Activated CD4-positive, alpha-beta T cell treated with anti-CD3 and anti-CD28 coated beads, Interleukin-2, amount 10 ng/mL, durations not matched to agents 24 days and 14 days (primary cell): ENCODE measurements at regions not wholly inside any gene's neighbourhood (a gene's known extent, or its start where the extent isn't known, plus 50 kb on each side); places are given as distances from the start of the nearest gene placed in this dataset.
"Not testable (repeated sequence)": the region's sequence is repeated elsewhere in the genome, so short reads cannot be mapped to it uniquely, and the experiment has no call there.

Experiments used
- DNase-seq: peaks from one replicate; pipeline ENCODE4 v3.0.0; 2022
- H3K27ac Mint-ChIP-seq: one replicate; pipeline ENCODE4 v1.8.0; 2022; ENCODE audit warnings: mild to moderate bottlenecking, mixed read lengths
- H3K27me3 Mint-ChIP-seq: one replicate; pipeline ENCODE4 v1.8.0; 2022; ENCODE audit warnings: mixed read lengths
- H3K36me3 Mint-ChIP-seq: one replicate; pipeline ENCODE4 v1.8.0; 2022; ENCODE audit warnings: low read depth, mild to moderate bottlenecking, mixed read lengths
- H3K4me1 Mint-ChIP-seq: one replicate; pipeline ENCODE4 v1.8.0; 2021; ENCODE audit warnings: mixed read lengths
- H3K4me3 Mint-ChIP-seq: one replicate; pipeline ENCODE4 v1.8.0; 2022; ENCODE audit warnings: mild to moderate bottlenecking, moderate library complexity, mixed read lengths
- H3K9me3 Mint-ChIP-seq: one replicate; pipeline ENCODE4 v1.8.0; 2021; ENCODE audit warnings: mixed read lengths
- intact Hi-C: fragments of 100-400 bp; cut with micrococcal nuclease; formaldehyde crosslinking; loops from one replicate; pipeline ENCODE4 v1.15.1; 2023

DNA sequence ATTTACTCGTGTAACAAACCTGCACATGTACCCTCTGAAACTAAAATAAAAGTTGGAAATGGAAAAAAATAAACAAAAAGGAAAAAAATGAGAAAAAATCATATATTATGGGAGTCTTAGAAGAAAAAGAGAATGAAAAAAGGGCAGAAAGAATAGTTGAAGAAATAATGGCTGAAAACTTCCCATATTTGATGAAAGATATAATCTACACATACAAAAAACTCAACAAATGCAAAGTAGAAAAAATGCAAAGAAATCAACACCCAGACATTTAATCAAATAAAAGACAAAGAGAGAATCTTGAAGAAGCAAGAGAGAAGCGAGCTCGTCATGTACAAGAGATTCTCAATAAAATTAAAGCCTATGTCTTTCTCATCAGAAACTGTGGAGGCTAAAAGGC, 73.8 kb downstream of the SLC25A46 start:
- DNase-seq = no peak
- H3K36me3 Mint-ChIP-seq = no peaks in the 10 kb centered on the region
- no peaks in the 10 kb centered on the region for H3K27me3 Mint-ChIP-seq
- no peak overlapping the region for H3K4me3 Mint-ChIP-seq
- peaks cover 4% of the 10 kb centered on the region for H3K9me3 Mint-ChIP-seq
- H3K4me1 Mint-ChIP-seq = no peaks in the 10 kb centered on the region
- H3K27ac Mint-ChIP-seq = no peak overlapping the region
- intact Hi-C loops = no loop called here

DNA sequence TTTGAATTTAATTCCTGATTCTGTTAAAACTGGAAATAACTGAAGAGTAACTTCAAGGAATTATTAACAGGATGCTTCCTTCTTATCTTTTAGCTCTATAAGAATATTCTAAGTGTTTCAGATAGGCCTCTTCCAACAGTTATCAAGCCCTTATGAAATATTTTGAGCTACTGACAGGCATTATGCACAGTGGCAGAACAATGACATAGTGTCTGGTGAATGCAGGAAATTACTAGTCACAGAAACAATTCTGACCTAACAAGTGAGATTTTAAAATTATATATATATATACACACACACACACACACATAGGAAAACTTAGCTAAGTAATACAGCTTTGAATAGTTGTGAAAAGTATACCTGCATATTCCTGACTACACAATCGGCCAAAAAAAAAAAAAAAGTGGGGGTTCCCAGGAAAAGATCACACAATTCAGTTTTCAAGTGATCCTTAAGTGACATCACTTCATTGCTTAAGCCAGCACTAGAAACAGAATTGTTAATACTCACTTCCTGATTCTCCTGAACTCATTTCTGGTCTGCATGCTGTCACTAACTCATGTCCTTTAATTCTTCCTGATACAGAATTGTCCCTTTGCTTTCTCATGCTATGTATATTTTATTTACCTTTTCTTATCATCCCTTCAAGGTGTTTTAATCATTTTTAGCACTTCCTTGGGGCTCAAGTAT, 77.3 kb downstream of the SLC25A46 start:
- H3K27me3 Mint-ChIP-seq = no peaks in the 10 kb centered on the region
- no peak for DNase-seq
- no peak overlapping the region for H3K27ac Mint-ChIP-seq
- H3K4me3 Mint-ChIP-seq = no peak overlapping the region
- H3K4me1 Mint-ChIP-seq = no peaks in the 10 kb centered on the region
- H3K9me3 Mint-ChIP-seq = peaks cover 4% of the 10 kb centered on the region
- H3K36me3 Mint-ChIP-seq = no peaks in the 10 kb centered on the region
- intact Hi-C loops = no loop called here

DNA sequence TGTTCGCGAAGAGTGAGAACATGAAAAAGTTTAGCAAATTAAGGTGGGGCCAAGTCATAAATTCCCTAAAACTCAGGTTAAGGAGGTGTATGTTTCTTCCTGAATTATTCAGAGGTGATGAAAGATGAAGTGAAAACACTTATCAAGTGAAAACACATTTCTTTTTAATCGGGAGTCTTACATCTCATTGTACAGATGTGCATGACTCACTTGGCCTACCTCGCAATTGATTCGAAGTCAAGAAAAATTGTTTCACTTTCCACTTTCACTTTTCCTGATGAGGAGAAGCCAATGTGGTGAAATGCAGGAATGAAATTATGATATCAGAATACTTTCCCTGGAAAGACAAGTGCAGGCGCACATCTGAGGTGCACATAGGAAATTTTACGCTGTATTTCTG, 78.7 kb downstream of the SLC25A46 start:
- no peak for DNase-seq
- Mint-ChIP-seq H3K27ac (no peak overlapping the region), H3K27me3 (no peaks in the 10 kb centered on the region), H3K4me1 (no peaks in the 10 kb centered on the region), H3K4me3 (no peak overlapping the region), H3K36me3 (no peaks in the 10 kb centered on the region), H3K9me3 (peaks cover under 1% of the 10 kb centered on the region)
- intact Hi-C loops = no loop called here

DNA sequence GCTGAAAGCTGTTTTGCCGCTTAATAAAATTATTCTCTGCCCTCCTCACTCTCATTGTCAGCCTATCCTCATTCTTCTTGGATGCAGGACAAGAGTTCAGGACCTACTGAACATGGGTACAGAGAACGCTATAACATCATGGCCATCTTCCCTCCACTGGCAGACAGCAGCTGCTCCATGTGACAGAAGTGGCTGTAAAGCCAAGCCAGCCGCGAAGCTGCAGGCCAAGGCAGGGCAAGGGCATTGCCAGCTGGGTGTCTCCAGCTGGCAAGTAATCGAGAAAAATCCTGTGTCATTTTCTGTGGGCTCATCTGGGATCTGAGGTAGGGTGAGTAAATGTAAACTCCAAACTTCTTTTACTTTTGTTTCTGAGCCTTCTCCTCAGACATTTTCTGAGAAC, 84.8 kb downstream of the SLC25A46 start:
- H3K27me3 Mint-ChIP-seq = no peaks in the 10 kb centered on the region
- peaks cover 11% of the 10 kb centered on the region for H3K9me3 Mint-ChIP-seq
- H3K4me3 Mint-ChIP-seq = no peak overlapping the region
- DNase-seq = no peak
- H3K27ac Mint-ChIP-seq = no peak overlapping the region
- intact Hi-C loops = no loop called here
- no peaks in the 10 kb centered on the region for H3K4me1 Mint-ChIP-seq
- H3K36me3 Mint-ChIP-seq = no peaks in the 10 kb centered on the region

DNA sequence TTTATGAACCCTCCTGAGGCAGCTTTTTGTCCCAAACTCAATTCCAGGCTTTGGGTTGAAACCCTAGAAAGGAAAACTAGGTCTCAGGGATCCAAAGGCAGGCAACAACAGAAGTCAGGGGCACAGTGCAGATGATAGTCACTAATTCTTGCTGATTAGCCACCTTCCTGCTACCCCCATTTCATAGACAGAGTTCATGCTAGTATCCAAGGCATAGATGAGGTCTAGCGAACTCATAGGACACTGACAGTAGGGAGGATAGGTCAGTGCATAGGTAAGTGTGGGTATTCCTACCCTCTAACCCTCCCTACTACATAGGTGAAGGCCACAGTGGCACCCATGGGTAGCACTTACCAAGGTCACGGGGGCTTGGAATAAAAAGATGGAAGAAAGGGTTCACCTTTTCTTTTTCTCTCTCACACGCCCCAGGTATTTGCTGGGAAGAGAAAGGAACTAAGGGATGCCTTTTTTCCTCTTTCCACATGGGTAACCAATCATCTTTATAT, 86.2 kb downstream of the SLC25A46 start:
- no peak for DNase-seq
- H3K36me3 Mint-ChIP-seq = no peaks in the 10 kb centered on the region
- H3K9me3 Mint-ChIP-seq = peaks cover 11% of the 10 kb centered on the region
- no peaks in the 10 kb centered on the region for H3K4me1 Mint-ChIP-seq
- H3K27me3 Mint-ChIP-seq = no peaks in the 10 kb centered on the region
- H3K4me3 Mint-ChIP-seq = no peak overlapping the region
- H3K27ac Mint-ChIP-seq = no peak overlapping the region
- intact Hi-C loops = no loop called here

DNA sequence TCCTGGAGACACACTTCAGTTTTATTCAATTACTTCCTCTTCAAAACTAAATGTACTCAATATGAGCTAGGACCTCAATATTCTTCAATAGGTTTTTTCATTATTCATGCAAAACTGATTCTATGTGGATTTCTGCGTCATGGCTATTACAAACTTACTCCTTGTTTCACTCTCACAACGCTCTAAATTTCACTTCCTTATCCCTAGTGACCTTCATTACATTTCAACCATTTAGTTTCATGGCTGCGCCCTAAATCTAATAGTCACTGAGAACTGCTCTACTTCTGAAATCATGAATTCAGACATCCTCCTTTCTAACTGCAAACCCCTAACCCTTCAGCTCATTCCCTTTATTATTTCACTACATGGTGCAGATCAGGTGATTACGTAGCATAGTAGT, 93.9 kb downstream of the SLC25A46 start:
- DNase-seq = no peak
- intact Hi-C loops = no loop called here
- Mint-ChIP-seq H3K27ac (no peak overlapping the region), H3K36me3 (no peaks in the 10 kb centered on the region), H3K9me3 (peaks cover 12% of the 10 kb centered on the region), H3K4me3 (no peak overlapping the region), H3K4me1 (peaks cover 2% of the 10 kb centered on the region), H3K27me3 (no peaks in the 10 kb centered on the region)

DNA sequence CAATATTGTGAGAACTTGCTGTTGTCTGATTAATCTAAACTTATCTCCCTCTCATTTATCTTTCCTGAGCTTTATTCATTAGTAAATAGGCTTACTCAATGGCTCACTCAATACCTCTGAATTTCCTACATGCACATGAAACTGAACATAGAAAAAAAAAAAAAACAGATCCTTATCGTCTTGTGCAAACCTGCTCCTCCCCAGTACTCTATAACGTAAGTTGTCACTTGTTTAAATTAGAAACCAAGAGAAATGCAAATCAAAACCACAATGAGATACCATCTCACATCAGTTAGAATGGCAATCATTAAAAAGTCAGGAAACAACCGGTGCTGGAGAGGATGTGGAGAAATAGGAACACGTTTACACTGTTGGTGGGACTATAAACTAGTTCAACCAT, 96.1 kb downstream of the SLC25A46 start:
- intact Hi-C loops, H3K9me3 Mint-ChIP-seq, H3K27ac Mint-ChIP-seq, H3K27me3 Mint-ChIP-seq, H3K36me3 Mint-ChIP-seq, H3K4me1 Mint-ChIP-seq, DNase-seq, H3K4me3 Mint-ChIP-seq: not testable (repeated sequence)

DNA sequence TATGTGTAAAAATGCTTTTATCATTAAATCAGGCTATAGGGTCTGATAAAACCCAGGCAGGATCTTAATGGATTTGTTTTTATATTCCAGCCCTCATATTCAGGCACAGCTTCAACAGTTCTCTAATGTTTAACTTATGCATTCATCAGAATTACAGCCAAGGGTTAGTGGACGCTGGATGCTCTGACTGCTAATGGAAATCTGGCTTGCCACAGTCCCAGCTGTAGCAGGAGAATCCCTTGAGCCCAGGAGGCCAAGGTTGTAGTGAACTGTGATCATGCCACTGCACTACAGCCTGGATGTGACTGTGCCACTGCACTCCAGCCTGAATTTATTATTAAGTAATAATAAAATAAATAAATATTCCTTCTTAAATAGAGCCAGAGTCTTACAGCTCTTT, 98.0 kb downstream of the SLC25A46 start:
- intact Hi-C loops = no loop called here
- Mint-ChIP-seq H3K36me3 (no peaks in the 10 kb centered on the region), H3K9me3 (peaks cover 8% of the 10 kb centered on the region), H3K4me3 (no peak overlapping the region), H3K4me1 (peaks cover 2% of the 10 kb centered on the region), H3K27me3 (no peaks in the 10 kb centered on the region), H3K27ac (no peak overlapping the region)
- DNase-seq = no peak

DNA sequence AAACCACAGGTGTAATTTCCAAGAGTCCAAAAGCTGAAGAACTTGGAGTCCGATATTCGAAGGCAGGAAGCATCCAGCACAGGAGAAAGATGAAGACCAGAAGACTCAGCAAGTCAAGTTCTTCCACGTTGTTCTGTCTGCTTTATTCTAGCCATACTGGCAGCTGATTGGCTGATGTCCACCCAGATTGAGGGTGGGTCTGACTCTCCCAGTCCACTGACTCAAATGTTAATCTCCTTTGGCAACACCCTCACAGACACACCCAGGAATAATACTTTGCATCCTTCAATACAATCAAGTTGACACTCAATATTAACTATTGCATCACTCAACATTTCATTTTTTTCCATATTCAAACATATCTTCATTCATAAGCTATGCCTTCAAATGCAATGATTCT, 99.5 kb downstream of the SLC25A46 start:
- H3K4me1 Mint-ChIP-seq, intact Hi-C loops, H3K27me3 Mint-ChIP-seq, H3K36me3 Mint-ChIP-seq, H3K27ac Mint-ChIP-seq, DNase-seq, H3K4me3 Mint-ChIP-seq, H3K9me3 Mint-ChIP-seq: not testable (repeated sequence)

DNA sequence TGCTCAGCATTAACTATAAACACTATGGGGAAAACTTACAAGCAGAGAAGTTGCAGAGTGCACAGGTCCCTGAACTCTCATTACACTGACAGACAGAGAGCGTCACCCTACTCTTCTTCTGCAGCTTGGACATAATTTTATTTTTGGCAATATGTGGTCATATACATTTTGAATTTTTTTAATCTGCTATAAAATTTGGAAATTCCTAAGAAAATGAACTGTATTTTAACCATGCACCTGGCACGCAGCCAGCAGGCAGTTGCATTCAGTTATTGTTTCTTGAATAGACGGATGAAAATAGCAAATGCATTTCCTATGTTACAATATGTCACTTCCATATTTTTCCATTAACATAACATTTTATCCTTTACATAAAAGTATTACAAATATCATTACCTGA, 100.2 kb downstream of the SLC25A46 start:
- H3K27me3 Mint-ChIP-seq = no peaks in the 10 kb centered on the region
- DNase-seq = no peak
- intact Hi-C loops = no loop called here

DNA sequence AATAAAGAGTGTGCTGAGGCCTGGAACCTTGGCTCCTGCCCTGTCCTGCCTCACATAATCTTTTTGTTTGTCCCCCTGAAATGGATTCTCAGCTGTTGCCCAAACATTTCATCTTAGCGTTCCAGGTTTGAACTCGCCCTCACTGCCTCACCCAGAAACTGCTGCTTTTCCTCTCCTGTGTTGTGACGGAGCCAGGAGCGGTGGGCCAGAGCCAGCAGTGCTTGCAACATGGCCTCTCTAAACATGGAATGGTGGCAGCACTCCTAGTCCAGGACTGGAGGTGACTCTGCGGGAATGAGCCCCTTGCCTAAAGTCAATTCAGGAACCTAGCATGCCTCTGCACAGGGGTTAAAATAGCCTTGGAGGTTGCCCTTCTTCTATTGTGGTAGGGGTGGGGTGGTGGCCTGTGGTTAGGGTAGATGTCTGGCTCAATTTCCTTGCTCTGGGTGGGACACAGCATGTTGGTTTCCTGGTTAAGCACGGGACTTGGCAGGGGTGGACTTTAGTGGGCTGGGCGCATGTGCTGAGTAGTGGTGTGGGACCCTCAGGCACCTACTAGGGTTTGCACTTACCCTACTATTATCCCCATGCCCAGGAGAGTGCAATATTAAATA, 101.6 kb downstream of the SLC25A46 start:
- DNase-seq = no peak
- Mint-ChIP-seq H3K36me3 (no peaks in the 10 kb centered on the region), H3K27ac (no peak overlapping the region), H3K4me3 (no peak overlapping the region), H3K9me3 (peaks cover 8% of the 10 kb centered on the region), H3K27me3 (no peaks in the 10 kb centered on the region), H3K4me1 (no peaks in the 10 kb centered on the region)
- intact Hi-C loops = no loop called here

More for the DNA sequence above, 100.2 kb downstream of the SLC25A46 start:
- H3K27ac Mint-ChIP-seq = no peak overlapping the region
- H3K4me3 Mint-ChIP-seq = no peak overlapping the region
- peaks cover 2% of the 10 kb centered on the region for H3K4me1 Mint-ChIP-seq
- H3K9me3 Mint-ChIP-seq = peaks cover 8% of the 10 kb centered on the region
- H3K36me3 Mint-ChIP-seq = no peaks in the 10 kb centered on the region

DNA sequence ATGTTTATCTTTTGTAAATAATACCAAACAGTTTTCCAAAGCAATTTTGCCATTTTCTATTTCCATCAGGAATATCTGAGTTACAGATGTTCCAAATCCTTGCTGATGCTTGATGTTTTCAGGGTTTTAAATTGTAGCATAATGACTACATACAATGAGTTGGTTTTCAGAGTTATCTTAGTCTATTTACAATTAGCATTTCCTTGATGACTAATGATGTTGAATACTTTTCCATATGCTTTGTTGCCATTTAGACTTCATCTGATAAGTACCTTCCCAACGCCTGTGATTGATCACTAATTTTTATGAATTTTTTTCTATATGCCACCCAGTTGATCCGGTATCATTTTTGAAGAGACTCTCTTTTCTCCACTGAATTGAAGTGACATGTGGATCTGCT, 102.3 kb downstream of the SLC25A46 start:
- Mint-ChIP-seq H3K9me3 (peaks cover 2% of the 10 kb centered on the region), H3K27ac (no peak overlapping the region), H3K4me1 (no peaks in the 10 kb centered on the region), H3K4me3 (no peak overlapping the region), H3K36me3 (no peaks in the 10 kb centered on the region), H3K27me3 (no peaks in the 10 kb centered on the region)
- intact Hi-C loops = no loop called here
- no peak for DNase-seq

DNA sequence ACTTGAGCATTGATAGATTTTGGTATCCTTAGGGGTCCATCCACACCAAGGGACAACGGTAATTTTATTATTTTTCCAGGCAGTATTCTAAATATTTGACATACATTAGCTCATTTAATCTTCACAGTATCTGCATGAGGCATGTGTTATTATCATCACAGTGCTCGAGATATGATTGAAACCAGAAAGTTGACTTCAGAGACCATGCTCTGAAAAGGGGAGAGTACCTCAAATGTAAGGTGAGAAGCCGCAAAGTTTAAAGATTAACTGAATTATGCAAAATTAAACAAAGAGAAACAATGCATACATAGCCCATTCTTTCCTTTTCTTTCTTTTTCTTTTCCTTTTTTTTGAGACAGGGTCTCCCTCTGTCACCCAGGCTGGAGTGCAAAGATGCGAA, 104.1 kb downstream of the SLC25A46 start:
- DNase-seq = no peak
- no peaks in the 10 kb centered on the region for H3K9me3 Mint-ChIP-seq
- no peak overlapping the region for H3K27ac Mint-ChIP-seq
- H3K36me3 Mint-ChIP-seq = no peaks in the 10 kb centered on the region
- no peaks in the 10 kb centered on the region for H3K4me1 Mint-ChIP-seq
- intact Hi-C loops = no loop called here
- H3K4me3 Mint-ChIP-seq = no peak overlapping the region
- H3K27me3 Mint-ChIP-seq = no peaks in the 10 kb centered on the region

DNA sequence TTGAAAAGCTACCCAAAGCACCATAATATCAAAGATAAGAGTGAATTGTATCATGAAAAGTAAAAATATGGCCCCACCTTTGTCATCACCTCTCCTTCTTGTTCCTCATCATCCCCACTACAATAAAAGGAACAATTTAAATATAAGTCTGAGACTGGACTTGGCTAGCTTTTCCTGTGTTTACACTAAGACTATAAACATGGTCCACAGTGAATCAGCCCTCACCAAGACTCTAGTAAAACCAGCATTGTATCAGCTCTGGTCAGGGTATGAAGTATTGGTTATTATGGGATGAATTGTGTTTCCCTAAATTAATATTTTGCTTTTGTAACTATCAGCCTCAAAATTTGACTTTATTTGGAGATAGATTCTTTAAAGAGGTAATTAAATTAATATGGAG, 105.4 kb downstream of the SLC25A46 start:
- Mint-ChIP-seq H3K9me3 (no peaks in the 10 kb centered on the region), H3K27me3 (no peaks in the 10 kb centered on the region), H3K4me3 (no peak overlapping the region), H3K36me3 (no peaks in the 10 kb centered on the region), H3K4me1 (no peaks in the 10 kb centered on the region), H3K27ac (no peak overlapping the region)
- DNase-seq = no peak
- intact Hi-C loops = no loop called here
